Activated CD8-positive, alpha-beta memory T cell treated with anti-CD3 and anti-CD28 coated beads for 1 hour (primary cell): ENCODE measurements at regions not wholly inside any gene's neighbourhood (a gene's known extent, or its start where the extent isn't known, plus 50 kb on each side); places are given as distances from the start of the nearest gene placed in this dataset.

Source experiments
- DNase-seq, 2 donors: peaks; one replicate each; pipeline ENCODE4 v3.0.0-alpha.2; 2020; ENCODE audit warnings: low read depth in 1 of 2; ENCODE audit errors: extremely low read depth in 1 of 2

- no peak for DNase-seq
Measured at GRCh38 chr6:169083508-169083874, 170.2 kb downstream of the THBS2 start.

DNA sequence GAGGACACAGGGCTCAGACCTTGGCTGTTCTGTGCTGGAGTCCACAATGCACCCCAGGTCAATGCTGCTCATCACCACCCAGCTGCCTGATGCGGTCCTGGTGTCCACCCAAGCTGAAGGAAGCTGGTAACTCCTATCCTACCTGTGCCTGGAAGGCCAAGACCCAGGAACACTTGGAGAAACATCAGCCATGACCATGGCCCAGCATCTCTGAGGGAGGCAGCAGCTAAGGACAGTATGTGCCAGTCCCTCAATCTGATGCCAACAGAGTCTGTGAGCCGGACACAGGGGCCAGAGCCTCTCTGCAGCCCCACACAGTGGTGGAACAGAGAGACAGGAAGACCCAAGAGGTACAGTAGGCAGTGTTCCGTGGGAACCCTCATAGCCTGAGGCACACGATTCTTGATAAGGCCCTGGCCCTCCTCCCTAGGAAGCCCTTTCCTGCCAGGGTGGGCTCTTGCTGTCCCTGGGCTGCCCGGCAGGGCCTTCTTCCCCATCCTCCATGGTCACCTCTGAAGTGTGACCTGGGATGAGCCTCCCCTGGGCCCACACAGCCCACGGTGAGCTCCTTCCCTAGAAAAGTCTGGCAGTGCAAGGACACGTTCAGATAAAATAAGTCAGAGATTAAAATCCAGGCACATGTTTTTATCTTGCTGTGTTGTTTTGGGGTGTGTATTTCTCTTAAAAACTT, 170.7 kb downstream of the THBS2 start:
- DNase-seq = no peak

DNA sequence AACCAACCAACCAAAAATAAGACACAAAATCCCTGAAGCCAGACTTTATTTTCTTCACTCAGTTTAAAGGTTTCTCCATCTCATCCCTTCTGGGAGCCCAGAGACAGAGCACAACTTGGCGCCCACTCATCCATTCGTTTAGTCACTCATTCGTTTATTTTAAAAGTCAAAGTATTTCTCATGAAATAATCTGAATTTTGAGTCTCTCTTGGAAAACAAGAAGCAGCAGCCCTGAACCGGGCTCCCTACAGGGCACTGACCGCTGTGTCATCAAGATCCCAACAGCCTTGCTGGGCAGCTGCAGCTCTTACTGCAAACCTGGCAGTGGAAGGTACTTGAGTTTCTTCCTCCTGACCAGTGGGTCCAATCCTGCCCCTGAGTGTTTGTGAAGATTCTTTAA, 171.6 kb downstream of the THBS2 start:
- DNase-seq = no peak

- DNase-seq = no peak
Measured at GRCh38 chr6:169081248-169081647, 172.4 kb downstream of the THBS2 start.

DNA sequence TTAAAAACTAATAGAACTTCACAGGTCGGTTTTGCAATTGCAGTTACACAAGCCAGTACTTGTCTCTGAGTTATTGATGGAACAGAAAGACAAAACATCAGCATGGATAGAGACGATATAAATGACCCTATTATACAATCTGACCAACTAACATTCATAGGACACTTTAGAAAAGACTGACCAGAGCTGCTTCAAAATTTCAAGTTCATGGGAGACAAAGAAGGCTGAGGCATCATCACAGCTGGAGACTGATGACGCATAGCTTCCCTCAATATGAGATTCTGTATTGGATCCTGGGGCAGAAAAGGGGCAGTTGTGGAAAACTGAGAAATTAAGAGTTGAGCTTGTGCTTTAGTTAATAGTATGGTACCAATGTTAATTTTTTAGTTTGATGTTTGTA, 174.0 kb downstream of the THBS2 start:
- no peak for DNase-seq

DNA sequence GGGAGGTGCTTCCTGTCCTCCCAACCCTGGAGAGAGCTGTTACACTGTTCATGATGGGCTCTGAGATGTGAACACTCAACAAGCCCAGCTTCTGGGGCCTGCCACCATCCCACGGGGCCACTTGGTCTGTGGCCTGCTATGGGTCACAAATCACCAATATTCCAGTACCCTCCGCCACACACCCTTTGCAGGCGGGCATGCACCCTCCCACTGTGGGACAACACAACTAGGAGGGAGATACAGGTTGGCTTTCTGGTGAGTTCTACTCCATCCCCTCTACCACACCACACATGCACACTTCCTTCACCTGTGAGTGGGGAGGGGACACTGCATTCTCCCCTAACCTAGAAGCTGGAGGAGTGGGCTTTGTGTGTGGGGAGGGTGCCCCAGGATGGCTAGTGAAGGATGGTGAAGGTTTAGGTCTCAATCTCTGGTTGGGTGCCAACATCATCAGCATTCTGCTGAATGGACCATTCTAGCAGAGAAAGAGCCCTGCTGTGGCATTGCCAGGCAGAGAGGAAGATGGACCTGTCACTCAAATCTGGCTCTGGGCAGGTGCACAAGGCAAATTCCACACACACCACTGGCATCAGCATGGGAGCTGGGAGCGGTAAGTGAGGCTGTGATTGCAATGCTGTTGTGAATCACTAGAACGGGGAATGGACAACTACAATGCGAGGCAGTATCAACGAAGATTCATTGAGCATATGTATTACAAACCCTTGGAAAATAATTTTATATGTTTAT, 175.1 kb downstream of the THBS2 start:
- no peak for DNase-seq

DNA sequence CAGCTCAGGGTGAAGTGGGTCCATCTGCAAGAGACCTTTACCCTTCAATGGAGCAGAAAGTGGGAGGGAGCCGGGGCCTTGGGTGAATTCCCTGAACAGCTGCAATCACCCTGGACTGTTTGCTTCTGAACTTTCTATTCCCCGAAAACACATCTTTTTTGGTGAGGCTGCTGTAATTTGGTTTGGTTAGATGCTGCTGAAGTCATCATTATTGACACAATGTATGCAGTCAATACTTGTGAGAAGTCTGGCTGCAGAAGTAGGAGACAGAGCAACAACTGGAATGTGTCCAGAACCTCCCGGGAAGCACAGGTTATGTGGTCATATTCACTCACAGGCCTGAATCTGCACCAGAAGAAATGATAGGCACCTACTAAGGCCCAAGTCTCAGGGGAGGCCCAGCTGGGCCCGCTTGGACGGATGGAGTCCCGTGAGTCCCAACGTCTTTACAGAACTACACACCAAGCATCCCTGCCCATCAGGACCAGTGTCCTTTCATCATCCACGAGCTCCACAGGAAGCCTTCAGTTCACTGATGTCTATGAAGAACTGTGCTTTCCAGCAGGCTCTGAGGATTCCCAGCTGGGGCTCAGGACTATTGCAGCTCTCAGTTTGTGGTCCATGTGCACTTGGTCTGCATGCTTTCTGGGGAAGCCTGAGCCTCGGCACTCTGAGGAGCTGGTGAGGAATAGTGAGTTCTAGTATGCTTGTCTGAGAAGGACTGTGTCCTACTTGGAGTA, 177.6 kb downstream of the THBS2 start:
- no peak for DNase-seq

DNA sequence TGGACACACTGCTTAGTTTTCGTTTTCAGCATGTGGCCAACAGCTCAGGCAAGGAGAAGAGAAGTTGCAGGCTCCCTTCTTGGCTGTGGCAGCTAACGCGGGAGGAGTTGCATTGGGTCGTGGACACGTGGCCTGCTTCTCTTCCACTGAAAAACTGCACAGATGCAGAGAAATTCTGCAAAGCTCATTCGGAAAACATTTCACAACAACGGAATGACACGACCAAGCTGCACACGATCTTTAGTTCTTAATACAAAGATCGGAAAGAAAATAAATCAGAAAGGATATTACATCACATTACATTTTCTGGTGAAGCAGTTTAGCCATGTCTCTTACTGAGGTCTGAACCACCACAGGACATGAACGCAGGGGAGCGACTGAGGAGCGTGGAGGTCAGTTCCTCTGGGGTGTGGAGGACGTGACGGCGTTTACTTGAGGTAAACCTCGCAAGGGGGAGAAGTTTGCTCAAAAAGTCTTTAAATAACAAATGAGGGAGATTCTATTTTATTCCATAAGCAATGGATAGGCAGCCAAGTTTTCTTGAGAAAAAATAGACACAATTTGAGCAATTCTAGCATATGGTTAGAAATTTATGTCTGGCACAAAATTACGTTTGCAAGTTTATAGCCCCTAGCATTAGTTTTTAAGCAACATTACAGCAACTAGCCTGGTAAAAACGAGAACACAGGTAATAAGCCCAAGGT, 178.3 kb downstream of the THBS2 start:
- no peak for DNase-seq

GRCh38 chr6:169074526-169074925, 179.1 kb downstream of the THBS2 start:
- no peak for DNase-seq

DNA sequence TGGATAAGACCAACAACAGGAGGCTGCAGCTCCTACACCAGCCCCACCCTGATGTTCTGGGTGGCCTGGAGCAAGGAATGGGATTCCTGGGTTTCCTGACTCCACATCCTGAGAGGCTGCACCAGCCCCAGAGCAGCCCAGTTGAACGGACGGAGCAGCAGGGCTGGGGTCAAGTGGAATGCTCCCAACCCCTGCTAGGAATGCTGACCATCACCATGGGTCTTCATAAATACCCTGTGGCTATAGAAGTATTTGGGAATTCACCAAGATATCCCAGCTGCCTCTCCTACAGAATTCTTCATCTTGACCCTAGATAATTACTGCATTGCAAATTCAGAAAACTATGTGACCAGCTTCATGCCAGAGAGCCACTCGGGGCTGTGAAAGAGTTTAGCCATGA, 180.3 kb downstream of the THBS2 start:
- no peak for DNase-seq

DNA sequence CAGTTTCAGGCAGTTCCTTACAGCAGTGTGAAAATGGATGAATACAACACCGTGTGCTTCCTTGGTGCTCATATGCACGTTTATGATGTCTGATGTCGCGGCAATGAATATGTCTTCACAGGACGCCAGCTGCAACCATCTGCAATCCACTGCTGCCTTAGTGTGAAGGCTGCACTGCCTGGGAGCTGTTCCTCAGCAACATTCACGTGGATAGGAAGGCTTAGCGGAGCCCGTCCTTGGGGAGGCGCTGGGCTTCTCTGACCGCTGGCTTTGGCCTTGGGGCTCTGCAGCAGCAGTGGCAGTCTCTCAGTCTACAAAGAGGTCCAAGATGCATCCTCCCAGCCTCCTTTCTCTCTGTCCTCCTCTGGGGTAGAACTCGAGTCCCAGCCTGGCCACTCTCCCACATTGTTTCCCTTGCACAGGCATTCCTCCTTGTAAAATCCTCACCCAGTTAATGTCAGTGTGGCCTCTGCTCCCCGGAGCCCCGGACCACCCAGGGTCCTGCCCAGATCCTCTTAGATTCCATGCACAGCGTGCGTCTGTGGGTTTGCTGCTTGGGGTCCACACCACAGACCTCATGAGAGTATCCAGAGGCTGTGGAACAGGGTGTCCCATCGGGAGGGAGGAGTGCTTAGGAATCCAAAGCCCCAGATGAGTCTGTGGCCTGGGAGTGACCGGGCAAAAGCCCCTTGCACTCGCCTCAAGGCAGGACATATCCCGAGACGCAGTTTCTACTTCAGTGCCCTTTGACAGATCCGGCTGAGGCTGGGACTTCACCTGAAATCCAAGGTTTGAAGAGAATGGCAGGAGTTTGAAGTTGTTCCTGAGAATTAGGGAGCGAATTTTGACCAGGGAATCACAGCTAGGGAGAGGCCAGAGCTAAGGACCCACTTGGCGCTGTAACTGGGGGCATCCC, 181.3 kb downstream of the THBS2 start:
- DNase-seq = no peak

DNA sequence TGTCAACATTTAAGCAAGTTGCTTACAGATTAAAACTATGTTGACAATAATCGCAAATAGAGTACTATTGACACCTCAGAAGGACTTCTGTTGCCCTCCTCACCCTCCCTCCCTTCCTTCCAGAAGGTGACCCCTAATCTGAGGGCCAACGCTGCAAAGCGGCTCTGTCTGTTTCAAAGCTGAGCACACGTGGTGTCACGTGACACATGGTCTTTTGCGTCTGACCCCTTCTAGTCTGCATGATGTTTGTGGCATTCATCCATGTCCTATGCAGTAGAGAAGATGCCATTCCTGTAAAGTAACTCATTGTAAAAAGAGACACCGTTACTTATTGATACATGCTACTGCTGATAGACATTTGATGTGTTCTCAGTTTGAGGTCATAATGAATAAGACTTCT, 182.3 kb downstream of the THBS2 start:
- no peak for DNase-seq

DNA sequence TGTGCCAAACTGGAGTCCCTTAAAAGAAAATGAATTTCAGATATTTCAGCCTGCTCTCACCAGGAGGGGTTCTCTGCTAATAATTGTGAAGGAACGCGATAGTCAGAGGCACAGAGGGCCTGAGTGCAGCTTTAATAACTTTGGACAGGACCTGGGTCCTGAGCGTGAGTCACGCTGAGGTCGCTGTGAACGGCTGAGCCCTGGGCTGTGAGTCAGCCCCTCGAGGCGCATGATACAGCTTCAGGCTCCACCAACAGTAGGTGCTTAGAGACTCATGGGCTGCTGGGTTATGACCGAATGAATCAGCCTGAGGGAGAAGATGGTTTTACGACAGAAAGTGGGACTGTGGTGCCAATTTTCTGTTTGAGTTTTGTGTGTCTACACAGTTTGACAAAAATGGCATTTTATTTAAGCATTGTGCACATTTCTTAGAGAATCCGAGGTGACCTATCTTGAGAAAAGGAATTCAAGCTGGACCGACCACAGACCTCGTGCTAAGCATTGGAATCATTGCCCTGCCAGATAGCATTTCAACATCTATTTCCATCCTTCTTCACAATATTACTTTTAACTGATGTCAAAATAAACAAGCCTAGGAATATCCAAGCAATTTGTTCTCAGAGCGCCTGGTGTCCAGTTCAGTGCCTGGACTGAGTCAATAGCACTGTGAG, 183.0 kb downstream of the THBS2 start:
- DNase-seq = no peak

DNA sequence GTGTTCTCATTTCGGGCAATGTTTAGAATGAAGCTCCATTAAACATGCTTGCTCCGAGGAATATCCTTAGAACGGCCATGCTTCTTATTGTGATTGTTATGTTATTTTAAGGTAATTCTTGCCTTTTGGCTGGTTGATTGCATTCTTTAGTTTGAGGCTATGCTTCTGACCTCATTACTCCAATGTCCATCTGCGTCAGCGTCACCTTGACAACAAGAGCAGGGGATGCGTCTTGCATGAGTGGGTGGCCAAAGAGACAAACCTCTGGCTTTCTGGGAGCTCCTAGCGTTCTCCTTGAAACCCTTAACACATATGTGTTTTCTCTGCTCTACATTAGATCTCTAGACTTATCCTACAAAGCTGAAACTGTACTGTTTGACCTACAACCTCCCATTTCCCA, 184.3 kb downstream of the THBS2 start:
- DNase-seq = no peak

GRCh38 chr6:169064194-169064593, 189.5 kb downstream of the THBS2 start:
- DNase-seq = no peak

- DNase-seq = no peak
Measured at GRCh38 chr6:169062272-169062671, 191.4 kb downstream of the THBS2 start.

DNA sequence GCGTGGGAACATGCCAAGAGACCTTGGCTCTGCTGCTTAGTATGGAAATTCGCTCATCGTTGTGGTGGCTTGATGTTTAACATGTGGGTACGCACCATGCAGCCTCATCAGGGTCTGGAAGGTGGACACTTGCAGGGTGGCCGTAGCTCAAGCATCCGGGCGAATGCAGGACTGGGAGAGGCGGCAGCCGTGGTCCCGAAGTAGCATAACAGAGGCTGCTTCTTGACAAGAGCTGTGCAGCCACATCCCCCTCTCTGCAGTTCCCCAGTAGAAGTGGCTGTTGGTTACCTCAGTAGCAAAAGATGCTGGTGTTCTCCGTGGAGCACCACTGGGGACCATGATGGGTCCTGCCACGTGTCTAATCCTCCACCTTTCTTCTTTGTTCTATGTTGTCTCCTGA, 195.0 kb downstream of the THBS2 start:
- DNase-seq = no peak

DNA sequence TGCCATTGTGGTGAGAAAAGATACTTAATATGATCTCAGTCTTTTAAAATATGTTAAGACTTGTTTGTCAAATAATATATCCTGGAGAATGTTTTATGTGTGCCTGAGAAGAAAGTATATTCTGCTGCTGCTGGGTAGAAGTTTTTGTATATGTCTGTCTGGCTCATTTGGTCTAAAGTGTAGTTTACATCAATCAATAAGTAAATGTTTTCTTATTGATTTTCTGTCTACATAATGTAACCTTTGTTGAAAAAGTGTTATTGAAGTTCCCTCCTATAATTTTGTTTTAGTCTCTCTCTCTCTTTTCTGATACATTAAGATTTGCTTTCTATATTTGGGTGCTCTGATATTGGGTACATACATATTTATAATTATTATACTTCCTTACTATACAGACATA, 201.2 kb downstream of the THBS2 start:
- DNase-seq = no peak

GRCh38 chr6:169051371-169051770, 202.3 kb downstream of the THBS2 start:
- no peak for DNase-seq

DNA sequence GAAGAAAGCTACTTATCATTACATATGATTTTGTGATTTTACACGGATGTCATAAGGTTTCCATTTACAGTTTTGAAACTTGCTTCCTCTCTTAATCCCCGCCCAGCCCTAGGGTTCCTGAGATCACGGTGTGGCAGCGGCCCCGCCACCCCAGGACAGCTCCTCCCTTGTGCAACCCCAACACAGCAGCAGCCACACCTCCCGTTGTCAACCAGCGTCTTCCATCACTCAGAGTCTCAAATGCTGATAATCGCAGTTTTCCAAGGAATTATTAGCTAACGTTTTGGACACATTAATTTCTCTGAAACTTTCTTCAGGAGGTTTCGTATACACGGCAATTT, 204.8 kb downstream of the THBS2 start:
- DNase-seq = no peak
